GM18498 (cell line): ENCODE measurements at regions not wholly inside any gene's neighbourhood (a gene's known extent, or its start where the extent isn't known, plus 50 kb on each side); places are given as distances from the start of the nearest gene placed in this dataset.
"Not testable (repeated sequence)": the region's sequence is repeated elsewhere in the genome, so short reads cannot be mapped to it uniquely, and the experiment has no call there.

Experiments
- ATAC-seq: cut with Tn5 transposase; IDR thresholded peaks from one replicate; pipeline ENCODE4 v1.9.1; 2021; ENCODE audit warnings: mild to moderate bottlenecking, moderate library complexity; ENCODE audit not compliant: unreplicated experiment

DNA sequence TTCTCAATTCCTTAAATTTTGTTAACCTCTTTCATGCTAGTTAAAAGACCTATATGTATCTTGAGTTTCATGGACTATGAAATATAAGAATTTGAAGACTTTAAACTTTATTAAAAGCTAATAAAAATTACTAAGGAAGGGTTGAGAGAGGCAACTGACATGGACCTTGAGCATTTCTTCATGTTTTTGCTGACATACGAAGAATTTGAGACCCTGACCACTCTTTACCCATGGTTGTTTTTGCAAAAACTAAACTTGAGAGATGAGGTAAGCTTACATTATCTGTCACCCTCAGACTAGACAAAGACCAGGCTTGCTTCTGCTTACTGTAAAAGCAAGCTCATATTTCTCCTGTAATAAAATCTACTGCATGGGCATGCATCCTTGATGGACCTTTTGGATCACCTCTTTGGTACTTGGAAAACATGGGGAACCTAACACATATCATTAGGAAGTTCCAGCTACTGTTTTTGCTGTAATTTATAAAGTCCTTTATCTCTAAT lies 338.2 kb upstream of the PABPC4L start:
- no peak for ATAC-seq

DNA sequence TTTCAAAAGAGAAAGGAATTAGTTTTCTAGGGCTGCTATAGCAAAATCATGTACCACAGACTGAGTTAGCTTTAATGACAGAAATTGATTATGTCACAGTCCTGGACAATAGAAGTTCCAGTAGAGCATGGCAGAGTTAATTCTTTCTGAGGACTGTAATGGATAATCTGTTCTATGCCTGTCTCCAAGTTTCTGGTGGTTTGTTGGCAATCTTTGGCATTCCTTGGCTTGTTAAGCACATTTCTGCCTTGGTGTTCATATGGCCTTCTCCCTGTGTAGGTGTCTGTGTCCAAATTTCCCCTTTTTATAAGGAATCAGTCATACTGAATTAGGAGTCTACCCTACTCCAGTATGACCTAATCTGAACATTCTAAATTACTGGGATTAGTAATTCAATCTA lies 336.1 kb upstream of the PABPC4L start:
- ATAC-seq: no peak

DNA sequence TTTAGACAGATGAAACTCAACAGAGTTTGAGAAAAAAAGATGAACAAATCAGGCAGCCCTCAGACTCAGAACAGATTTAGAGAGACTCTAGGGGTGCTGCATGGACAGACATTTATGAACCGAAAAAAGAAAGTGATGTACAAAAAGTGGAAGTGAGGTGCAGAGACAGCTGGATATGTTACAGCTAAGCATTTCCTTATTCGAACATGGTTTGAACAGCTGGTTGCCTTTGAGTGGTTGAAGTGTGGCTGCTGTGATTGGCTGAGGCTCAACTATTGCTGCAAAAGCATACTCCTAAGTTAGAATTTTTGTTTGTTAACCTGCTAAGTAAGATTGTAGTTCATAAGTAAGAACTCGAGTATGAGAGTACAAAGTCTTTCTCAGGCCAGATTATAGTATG lies 331.5 kb upstream of the PABPC4L start:
- no peak for ATAC-seq

DNA sequence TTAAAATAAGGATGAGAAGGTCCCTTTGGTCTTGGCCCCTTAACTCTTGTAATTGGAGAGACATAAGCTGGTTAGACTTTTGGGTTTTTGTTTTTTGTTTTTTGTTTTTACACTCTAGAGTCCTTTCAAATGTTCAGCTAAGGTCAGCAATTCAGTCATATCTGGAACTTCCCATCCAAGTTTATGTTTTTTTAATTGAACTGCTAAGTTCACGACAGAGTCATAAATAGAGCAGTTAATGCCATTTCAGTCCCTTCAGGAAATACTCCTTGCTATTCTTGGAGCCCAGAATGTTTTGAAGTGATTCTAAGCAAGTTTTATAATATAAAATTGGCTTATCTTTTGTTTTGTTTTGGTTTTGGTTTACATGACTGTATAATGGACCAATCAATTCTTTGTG lies 329.4 kb upstream of the PABPC4L start:
- ATAC-seq: no peak

DNA sequence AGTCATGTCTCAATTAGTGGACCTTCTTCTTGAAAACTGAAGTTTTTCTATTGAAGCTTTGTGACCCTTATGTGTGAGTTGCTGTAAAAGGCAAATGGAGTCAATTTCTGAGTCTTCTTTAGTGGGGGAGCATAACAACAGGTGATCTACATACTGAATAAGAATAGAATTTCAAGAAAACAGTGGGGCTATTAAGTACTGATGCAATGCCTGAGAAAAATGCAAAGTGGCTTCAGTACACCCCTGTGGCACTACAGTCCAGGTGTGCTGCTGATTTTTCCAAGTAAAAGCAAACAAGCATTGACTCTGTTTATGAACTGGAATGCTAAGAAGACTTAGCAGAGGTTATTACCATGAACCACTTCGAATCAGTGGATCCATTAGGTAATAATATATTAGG lies 328.0 kb upstream of the PABPC4L start:
- no peak for ATAC-seq

DNA sequence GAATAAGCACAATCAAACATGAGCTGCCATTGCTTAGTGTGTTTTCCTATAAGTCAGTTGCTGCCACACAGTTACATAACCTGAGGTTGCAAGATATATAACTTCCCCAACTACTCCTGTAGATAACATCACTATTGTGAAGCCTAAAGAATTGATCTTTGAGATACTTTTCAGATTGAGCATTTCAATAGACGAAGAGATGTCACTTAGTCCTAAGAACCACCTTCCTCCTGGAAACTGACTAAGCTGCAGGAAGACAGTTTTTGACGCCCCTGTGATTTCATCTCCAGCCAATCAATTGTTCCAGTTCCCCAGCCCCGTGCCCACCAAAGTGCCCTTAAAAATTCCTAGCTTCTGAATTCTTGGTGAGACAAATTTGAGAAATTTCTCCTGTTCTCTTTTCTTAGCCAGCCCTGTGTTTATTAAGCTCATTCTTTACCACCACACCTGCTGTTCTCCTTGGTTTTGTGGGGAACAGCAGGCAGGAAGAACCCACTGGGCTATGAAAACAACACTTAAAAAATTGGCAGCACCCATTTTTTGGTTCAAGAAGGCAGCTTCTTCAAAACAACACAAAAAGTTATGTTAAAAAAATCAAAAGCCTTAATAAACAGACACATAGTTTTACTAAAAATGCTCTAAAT lies 317.1 kb upstream of the PABPC4L start:
- no peak for ATAC-seq

DNA sequence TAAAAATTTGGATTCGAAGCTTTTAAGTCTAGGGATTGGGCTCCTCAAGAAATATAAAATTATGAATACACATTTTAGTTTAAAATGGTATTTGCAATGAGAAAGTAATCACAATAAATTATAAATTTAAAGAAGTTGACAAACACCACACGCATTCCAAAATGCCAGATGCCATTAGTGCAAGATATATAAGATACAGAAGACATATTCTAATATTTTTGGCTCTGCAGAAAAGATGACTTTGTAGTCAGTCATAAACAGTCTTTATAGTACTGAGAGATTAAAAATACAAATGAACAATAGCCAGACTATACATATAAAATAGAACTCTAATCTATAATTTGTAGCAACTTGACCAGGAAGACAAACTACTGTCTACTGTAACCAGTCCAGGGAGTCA lies 309.0 kb upstream of the PABPC4L start:
- no peak for ATAC-seq

DNA sequence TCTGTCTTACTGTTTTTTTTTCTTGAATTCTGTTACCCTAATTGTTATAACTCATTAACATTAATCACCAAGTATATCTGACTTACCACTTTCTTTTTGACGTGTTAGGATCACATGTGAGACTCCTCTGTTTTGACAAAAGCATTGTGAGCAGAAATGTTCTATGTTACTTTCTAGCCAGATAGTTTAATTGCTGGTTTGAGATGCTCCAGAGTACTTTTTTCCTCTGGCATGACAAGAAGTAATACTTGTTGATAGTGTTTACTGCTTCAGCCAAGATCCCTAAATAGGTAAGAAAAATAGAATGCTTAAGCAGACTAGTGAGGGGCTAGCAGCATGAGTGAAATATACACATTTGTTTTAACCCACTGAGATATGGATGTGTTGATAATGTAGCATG lies 303.9 kb upstream of the PABPC4L start:
- ATAC-seq: no peak

DNA sequence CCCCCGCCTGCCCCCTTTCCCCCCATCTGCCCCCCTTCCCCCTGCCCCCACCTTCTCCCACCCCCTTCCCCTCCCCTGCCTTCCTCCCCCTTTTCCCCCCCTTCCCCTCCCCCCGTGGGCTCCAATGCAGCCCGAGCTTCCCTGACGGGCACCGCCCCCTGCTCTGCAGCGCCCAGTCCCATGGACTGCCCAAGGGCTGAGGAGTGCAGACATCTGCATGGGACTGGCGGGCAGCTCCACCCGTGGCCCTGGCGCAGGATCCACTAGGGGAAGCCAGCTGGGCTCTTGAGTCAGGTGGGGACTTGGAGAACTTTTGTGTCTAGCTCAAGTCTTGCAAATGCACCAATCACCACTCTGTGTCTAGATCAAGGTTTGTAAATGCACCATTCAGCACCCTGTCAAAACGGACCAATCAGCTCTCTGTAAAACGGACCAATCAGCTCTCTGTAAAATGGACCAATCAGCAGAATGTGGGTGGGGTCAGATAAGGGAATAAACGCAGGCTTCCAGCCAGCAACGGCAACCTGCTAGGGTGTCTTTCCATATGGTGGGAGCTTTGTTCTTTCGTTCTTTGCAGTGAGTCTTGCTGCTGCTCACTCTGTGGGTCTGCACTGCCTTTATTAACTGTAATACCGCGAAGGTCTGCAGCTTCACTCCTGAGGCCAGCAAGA lies 300.5 kb upstream of the PABPC4L start:
- ATAC-seq: no peak

DNA sequence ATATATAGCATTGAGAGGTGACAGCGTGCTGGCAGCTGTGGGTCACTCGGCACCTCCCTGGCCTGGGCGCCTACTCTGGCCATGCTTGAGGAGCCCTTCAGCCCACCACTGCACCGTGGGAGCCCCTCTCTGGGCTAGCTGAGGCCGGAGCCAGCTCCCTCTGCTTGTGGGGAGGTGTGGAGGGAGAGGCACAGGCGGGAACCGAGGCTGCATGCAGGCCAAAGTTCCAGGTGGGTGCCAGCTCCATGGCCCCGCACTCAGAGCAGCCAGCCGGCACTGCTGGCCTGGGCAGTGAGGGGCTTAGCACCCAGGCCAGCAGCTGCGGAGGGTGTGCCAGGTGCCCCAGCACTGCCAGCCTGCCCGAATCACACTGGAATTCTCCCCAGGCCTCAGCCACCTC lies 299.9 kb upstream of the PABPC4L start:
- not testable (repeated sequence) for ATAC-seq

DNA sequence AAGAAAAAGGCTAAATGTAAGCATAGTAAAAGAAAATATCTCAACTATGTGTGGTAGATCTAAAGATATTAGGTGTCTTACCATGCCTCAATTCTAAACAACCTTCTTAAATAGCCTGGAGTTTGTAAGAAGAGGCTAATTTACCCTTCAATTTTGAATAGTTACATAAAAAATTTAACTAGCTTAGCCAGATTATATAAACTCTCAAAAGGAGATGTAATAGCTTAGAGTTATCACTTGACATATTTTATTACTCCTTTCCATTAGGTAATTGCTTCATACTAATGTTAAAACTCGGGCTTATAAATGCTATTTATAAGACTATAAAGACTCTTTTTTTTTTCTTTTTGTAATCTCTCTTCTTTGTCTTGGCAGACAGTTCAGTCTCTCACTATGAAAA lies 297.5 kb upstream of the PABPC4L start:
- ATAC-seq: no peak

DNA sequence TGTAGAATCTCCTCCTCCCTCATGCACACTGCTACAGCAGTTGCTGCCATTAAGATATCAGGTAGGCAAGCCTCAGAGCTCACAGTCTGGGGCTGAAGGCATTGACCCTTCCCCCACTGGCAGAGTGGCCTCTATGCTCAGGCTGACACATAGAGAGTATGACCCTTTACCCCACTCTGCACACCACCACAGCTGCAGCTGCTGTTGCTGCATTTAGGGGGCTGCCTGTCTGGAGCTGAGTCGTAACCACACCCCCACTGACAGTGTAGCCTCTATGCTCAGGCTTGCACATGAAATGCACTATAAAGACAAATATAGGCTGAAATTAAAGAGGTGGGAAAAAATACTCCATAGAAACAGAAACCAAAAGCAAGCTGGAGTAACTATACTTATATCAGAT lies 289.3 kb upstream of the PABPC4L start:
- ATAC-seq: no peak

DNA sequence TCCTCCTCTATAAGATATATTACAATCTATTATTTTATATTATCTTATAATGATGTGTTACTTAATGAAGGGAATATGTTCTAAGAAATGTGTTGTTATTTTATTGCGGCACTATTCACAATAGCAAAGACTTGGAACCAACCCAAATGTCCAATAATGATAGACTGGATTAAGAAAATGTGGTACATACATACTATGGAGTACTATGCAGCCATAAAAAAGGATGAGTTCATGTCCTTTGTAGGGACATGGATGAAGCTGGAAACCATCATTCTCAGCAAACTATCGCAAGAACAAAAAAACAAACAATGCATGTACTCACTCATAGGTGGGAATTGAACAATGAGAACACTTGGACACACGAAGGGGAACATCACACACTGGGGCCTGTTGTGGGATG lies 281.9 kb upstream of the PABPC4L start:
- ATAC-seq: not testable (repeated sequence)

DNA sequence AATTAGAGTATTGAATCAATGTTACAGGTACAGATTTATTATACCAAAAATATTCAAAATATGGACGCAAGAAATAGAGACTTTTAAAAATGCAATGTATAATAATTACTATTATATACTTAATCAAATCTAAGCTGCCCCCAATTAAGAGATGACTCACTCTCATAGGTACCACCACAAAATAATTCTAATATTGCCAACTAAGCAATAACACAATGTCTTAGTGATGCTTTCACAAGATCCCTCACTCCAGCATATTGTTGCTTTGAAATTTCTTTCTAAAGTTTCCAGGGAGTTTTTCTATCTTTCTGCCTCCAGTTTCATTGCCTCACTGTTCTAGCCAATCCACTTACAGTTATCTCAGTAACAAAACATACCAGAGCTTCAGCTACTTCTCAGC lies 270.0 kb upstream of the PABPC4L start:
- ATAC-seq: no peak

DNA sequence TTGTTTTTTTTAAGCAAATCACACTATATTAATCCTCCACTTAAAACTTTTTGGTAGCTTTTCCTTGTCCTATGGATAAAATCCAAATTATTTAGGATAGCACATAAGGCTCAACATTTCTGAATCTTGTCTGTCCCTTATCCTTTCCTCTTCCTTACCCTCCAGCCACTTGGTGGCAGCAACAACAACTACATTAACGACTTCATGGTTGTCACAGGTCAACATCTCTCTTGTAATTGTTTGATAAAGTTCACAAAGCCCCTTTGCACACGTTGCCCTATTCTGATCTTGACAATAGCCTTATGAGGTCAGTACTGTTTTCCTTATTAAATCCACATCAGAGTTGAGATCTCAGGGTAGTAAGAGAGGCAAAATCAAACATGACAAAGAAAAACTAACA lies 269.0 kb upstream of the PABPC4L start:
- no peak for ATAC-seq

DNA sequence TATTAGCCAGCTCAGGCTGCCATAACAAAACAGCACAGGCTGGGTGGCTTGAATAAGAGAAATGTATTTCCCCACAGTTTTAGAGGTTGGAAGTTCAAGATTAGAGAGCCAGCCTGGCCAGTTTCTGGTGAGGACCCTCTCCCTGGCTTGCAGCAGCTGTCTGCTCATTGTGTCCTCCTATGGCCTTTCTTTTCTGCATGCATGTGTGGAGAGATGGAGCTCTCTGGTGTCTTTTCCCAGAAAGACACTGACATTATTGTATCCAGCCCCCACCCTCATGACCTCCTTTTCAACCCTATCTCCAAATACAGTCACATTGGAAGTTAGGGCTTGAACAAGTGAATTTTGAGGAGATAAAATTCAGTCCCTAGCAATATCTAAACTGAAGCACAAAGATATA lies 263.8 kb upstream of the PABPC4L start:
- no peak for ATAC-seq

DNA sequence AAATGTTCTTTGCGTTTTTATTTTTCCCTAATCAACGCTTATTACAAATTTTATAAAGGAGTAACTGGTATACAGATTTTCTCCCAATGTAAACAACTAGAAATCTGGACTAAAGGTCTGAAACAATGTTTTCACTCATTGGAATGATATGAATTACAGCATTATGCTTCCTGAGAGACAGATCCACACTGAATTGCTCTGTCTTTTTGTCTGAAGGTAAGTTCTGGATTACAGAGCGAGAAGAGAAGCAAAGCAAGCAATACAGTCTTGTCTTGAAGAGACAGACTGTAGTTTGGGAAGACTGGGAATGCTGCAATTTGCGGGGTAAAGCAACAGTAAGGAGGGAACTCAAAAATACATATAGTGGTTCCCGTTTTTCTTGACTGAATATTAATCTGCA lies 262.2 kb upstream of the PABPC4L start:
- ATAC-seq: no peak

DNA sequence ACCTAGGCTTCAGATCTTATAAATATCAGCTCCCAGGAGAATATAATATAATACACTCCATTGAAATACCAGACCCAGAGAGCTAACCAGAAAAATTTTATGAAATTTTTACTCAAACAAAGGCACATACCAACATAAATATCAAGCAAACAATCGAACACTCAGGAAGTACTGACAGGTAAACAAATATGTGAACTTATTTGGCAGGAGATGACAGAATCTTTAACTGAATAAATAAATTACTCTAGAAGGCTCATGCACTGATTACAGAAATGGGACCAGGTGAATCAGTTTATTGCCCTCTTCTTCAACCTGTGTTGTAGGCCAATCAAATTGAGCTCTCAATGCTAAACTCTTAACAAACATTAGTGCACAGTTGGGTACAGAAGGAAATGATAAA lies 225.2 kb upstream of the PABPC4L start:
- no peak for ATAC-seq

DNA sequence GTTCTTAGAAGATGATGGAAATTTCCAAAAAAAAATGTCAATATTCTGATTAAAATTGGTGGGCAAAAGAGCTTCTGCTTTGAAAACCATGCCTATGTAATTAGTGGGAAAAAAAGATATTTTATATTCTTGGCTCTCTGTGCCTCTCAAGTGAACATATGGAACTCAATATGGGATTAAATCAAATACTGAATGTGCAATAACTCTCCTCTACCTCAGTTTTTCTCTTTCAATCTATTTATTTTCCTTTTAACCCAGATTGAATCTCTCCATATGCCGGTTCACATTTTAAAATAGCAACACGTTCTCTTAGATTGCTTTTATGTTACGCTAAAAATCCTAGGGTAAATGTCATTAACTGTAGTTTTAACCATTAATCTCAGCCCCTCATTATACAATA lies 224.2 kb upstream of the PABPC4L start:
- no peak for ATAC-seq

DNA sequence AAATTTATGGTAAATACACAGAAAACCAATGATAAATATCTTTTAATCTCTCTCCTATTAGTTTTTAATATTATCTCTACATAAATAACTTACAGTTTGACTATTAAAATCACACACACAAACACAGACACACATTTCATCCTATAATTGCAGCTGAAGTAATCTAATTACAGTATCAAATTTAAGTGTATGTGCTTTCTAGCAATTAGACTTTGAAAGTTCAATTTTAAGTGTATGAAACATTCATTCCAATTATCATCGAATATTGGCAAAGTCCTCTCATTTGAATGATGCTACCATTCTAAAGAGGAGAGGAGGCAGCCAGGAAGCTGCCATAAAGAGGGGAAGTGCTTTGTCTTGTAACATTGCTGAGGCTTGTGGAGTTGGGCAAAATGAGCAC lies 221.2 kb upstream of the PABPC4L start:
- no peak for ATAC-seq

DNA sequence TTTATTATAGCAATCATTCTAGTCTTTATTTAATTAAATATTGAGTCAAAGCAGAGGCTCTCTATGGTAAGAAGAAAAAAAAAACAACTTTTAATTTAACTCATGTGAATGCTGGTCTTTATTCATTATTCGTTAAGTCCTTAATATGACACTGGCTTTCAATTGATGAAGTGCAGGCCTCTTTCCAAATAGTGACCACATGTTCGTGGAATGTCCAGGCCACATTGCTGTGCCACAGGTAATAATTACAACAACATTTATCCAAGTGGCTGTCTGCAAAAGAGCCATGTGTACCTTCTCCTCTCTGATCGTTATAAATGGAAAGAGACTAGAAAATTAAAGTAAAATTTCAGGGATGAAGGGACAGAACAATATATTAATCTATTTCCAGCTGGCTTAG lies 220.1 kb upstream of the PABPC4L start:
- ATAC-seq: no peak

DNA sequence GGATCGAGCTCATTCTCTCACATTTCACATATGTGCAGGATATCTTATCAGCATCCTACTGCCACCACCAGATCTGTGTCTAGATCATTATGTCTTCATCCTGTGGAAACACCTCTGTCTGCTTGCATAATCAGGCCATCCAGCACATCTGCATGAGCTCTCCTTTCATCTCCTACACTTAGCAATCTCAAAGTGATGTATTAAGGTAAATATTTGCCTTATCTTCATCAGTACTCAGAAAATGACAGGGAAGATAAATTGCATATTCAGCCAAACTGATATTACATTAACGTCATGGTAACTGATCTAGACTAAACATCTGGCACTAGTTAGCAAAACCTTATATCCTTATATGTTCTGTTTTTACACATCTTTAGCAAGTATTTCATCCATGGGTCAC lies 207.3 kb upstream of the PABPC4L start:
- ATAC-seq: no peak

DNA sequence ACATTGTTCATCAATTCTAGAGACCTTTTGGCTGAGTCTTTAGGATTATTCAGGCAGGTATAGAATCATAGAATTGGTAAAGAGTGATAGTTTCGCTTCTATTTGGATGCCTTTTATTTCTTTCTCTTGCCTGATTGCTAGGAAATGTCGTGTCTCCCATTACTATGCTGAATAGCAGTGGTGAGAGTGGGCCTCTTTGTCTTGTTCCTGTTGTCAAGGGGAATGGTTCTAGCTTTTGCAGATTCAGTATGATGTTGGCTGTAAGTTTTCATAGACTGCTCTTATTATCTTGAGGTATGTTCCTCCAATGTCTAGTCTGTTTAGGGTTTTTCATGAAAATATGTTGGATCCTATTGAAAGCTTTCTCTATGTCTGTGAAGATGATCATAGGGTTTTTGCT lies 200.2 kb upstream of the PABPC4L start:
- no peak for ATAC-seq
